Thymus (tissue), 11 donors: ENCODE measurements at regions not wholly inside any gene's neighbourhood (a gene's known extent, or its start where the extent isn't known, plus 50 kb on each side); places are given as distances from the start of the nearest gene placed in this dataset.

Source experiments
- DNase-seq, 9 donors: peaks; one replicate each; pipeline ENCODE4 v3.0.0-alpha.2; 2013; ENCODE audit warnings: low spot score in 9 of 9, low read depth in 6 of 9, missing footprints in 1 of 9
- H3K27ac ChIP-seq, 2 donors: one replicate each; pipeline ENCODE4 v1.5.1; 2013; ENCODE audit warnings: control low read depth in 1 of 2, low read depth in 1 of 2, low read length in 1 of 2, mild to moderate bottlenecking in 1 of 2, moderate library complexity in 1 of 2
- H3K27me3 ChIP-seq, 2 donors: one replicate each; pipeline ENCODE4 v1.5.1; 2013; ENCODE audit warnings: low read length in 1 of 2; ENCODE audit not compliant: control insufficient read depth in 2 of 2, insufficient read depth in 1 of 2
- H3K36me3 ChIP-seq, 2 donors: one replicate each; pipeline ENCODE4 v1.5.1; 2013; ENCODE audit warnings: low read length in 1 of 2, mild to moderate bottlenecking in 1 of 2, moderate library complexity in 1 of 2; ENCODE audit not compliant: control insufficient read depth in 2 of 2, insufficient read depth in 2 of 2
- H3K4me1 ChIP-seq, 2 donors: one replicate each; pipeline ENCODE4 v1.5.1; 2013; ENCODE audit warnings: low read length in 2 of 2; ENCODE audit not compliant: control insufficient read depth in 2 of 2, insufficient read depth in 2 of 2
- H3K4me3 ChIP-seq, 2 donors: one replicate each; pipeline ENCODE4 v1.5.1; 2013; ENCODE audit warnings: low read length in 2 of 2, control low read depth in 1 of 2, mild to moderate bottlenecking in 1 of 2
- H3K9me3 ChIP-seq, 2 donors: one replicate each; pipeline ENCODE4 v1.5.1; 2013; ENCODE audit warnings: low read length in 1 of 2, mild to moderate bottlenecking in 1 of 2; ENCODE audit not compliant: control insufficient read depth in 2 of 2, insufficient read depth in 1 of 2
- WGBS: extraction: QIAGEN DNeasy Blood & Tissue Kit; methylation state at CpG from one replicate; pipeline ENCODE4 v1.1.7; 2013; 5-methylcytosine and 5-hydroxymethylcytosine counted together
- donor health status: healthy.

- no peak for DNase-seq
- no peaks in the 10 kb centered on the region for H3K36me3 ChIP-seq
- no peaks in the 10 kb centered on the region for H3K4me1 ChIP-seq
- no peak overlapping the region for H3K27ac ChIP-seq
- no peak overlapping the region for H3K4me3 ChIP-seq
- 92% methylated on average over 3 of the region's 3 CpGs for WGBS
- peaks cover 0 to 12% of the 10 kb centered on the region in 2 donors for H3K9me3 ChIP-seq
- H3K27me3 ChIP-seq, result no peaks in the 10 kb centered on the region
These were observed 2448.7 kb upstream of the PCDH20 start for GRCh38 chr13:63864171-63864902.

- Histone ChIP-seq H3K27ac (no peak overlapping the region), H3K4me3 (no peak overlapping the region), H3K27me3 (no peaks in the 10 kb centered on the region), H3K9me3 (peaks cover 0 to 10% of the 10 kb centered on the region in 2 donors), H3K4me1 (no peaks in the 10 kb centered on the region), H3K36me3 (no peaks in the 10 kb centered on the region)
- DNase-seq, result no peak
- WGBS, result 87% methylated on average over 7 of the region's 7 CpGs
These were observed 2439.9 kb upstream of the PCDH20 start for GRCh38 chr13:63855457-63856118.

GRCh38 chr13:63853816-63854215, 2438.2 kb upstream of the PCDH20 start:
- Histone ChIP-seq H3K9me3 (no peaks in the 10 kb centered on the region), H3K4me1 (no peaks in the 10 kb centered on the region), H3K27me3 (no peaks in the 10 kb centered on the region), H3K36me3 (no peaks in the 10 kb centered on the region), H3K4me3 (no peak overlapping the region), H3K27ac (no peak overlapping the region)
- WGBS, result 93% methylated on average over 2 of the region's 2 CpGs
- no peak for DNase-seq

- Histone ChIP-seq H3K4me3 (no peak overlapping the region), H3K36me3 (no peaks in the 10 kb centered on the region), H3K27me3 (no peaks in the 10 kb centered on the region), H3K9me3 (no peaks in the 10 kb centered on the region), H3K4me1 (no peaks in the 10 kb centered on the region), H3K27ac (no peak overlapping the region)
- DNase-seq, result no peak
- WGBS, result 95% methylated on average over 2 of the region's 2 CpGs
These were observed 2435.9 kb upstream of the PCDH20 start for GRCh38 chr13:63851526-63851925.

GRCh38 chr13:63843766-63844699, 2428.4 kb upstream of the PCDH20 start:
- Histone ChIP-seq H3K27ac (no peak overlapping the region), H3K27me3 (no peaks in the 10 kb centered on the region), H3K9me3 (peaks cover 1 to 47% of the 10 kb centered on the region in 2 donors), H3K36me3 (no peaks in the 10 kb centered on the region), H3K4me3 (no peak overlapping the region), H3K4me1 (no peaks in the 10 kb centered on the region)
- DNase-seq, result no peak
- 97% methylated on average over 42 of the region's 42 CpGs for WGBS

GRCh38 chr13:63842102-63842501, 2426.5 kb upstream of the PCDH20 start:
- Histone ChIP-seq H3K27me3 (no peaks in the 10 kb centered on the region), H3K27ac (no peak overlapping the region), H3K4me1 (no peaks in the 10 kb centered on the region), H3K36me3 (no peaks in the 10 kb centered on the region), H3K9me3 (peaks cover 1 to 61% of the 10 kb centered on the region in 2 donors), H3K4me3 (no peak overlapping the region)
- 97% methylated on average over 17 of the region's 17 CpGs for WGBS
- DNase-seq, result no peak

- Histone ChIP-seq H3K27ac (no peak overlapping the region), H3K4me1 (no peaks in the 10 kb centered on the region), H3K9me3 (peaks cover 1 to 61% of the 10 kb centered on the region in 2 donors), H3K4me3 (no peak overlapping the region), H3K36me3 (no peaks in the 10 kb centered on the region), H3K27me3 (no peaks in the 10 kb centered on the region)
- WGBS, result 97% methylated on average over 44 of the region's 44 CpGs
- no peak for DNase-seq
These were observed 2425.1 kb upstream of the PCDH20 start for GRCh38 chr13:63840551-63841421.

GRCh38 chr13:63838366-63839110, 2422.9 kb upstream of the PCDH20 start:
- 91% methylated on average over 18 of the region's 18 CpGs for WGBS
- peaks cover 1 to 52% of the 10 kb centered on the region in 2 donors for H3K9me3 ChIP-seq
- no peak for DNase-seq

More at GRCh38 chr13:63838366-63839110, 2422.9 kb upstream of the PCDH20 start:
- Histone ChIP-seq H3K36me3 (no peaks in the 10 kb centered on the region), H3K27me3 (no peaks in the 10 kb centered on the region), H3K4me1 (no peaks in the 10 kb centered on the region), H3K4me3 (no peak overlapping the region), H3K27ac (no peak overlapping the region)
